Nephron (organoid): ENCODE measurements at regions not wholly inside any gene's neighbourhood (a gene's known extent, or its start where the extent isn't known, plus 50 kb on each side); places are given as distances from the start of the nearest gene placed in this dataset.

Experiments
- H3K27ac Mint-ChIP-seq, 3 experiments: 2 replicates each; pipeline ENCODE4 v1.8.0; 2020; ENCODE audit warnings: mixed read lengths in 3 of 3, mild to moderate bottlenecking in 2 of 3, moderate library complexity in 1 of 3
- H3K27me3 Mint-ChIP-seq: 2 replicates; pipeline ENCODE4 v1.8.0; 2021; ENCODE audit warnings: low read depth, mild to moderate bottlenecking, moderate library complexity, mixed read lengths
- H3K36me3 Mint-ChIP-seq: 2 replicates; pipeline ENCODE4 v1.8.0; 2020; ENCODE audit warnings: low read depth, mixed read lengths
- H3K4me1 Mint-ChIP-seq: 2 replicates; pipeline ENCODE4 v1.8.0; 2020; ENCODE audit warnings: mixed read lengths
- H3K4me3 Mint-ChIP-seq, 3 experiments: 2 replicates each; pipeline ENCODE4 v1.8.0; 2020; ENCODE audit warnings: mild to moderate bottlenecking in 3 of 3, mixed read lengths in 3 of 3, moderate library complexity in 2 of 3
- H3K9me3 Mint-ChIP-seq: 2 replicates; pipeline ENCODE4 v1.8.0; 2020; ENCODE audit warnings: mixed read lengths
- CTCF ChIP-seq, 3 experiments: fragments of 200-600 bp; sonication (generic); IDR thresholded peaks; one replicate each; pipeline ENCODE4 v1.5.0; 2021; ENCODE audit warnings: antibody characterized with exemption in 3 of 3; ENCODE audit not compliant: unreplicated experiment in 3 of 3

DNA sequence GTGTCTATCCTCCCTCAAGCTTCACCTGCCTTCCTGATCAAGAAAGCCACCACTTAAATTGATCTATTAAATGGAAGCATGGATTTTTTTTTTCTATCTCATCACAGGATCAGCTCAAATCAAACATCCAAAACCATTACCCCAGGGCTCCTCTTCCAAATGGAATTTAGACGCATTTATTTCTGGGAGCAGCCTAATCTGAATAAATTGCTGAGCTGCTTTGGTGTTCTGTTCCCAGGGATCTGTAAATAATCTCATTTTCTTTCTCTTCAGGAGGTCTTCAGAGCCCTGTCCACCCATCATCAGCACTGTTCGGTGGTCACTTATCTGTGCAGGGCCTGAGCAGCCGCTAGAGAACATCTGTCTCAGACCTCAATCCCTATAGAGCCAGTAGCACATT, 695.4 kb upstream of the TMEM132C start:
- TF ChIP-seq CTCF (IDR thresholded peaks at IDR 0.05; ENCODE audit: unreplicated experiment in 3 of 3), result no peak
- Mint-ChIP-seq H3K4me1 (peaks cover 7% of the 10 kb centered on the region), H3K27me3 (peaks cover 54% of the 10 kb centered on the region), H3K4me3 (no peak overlapping the region), H3K27ac (no peak overlapping the region), H3K9me3 (no peaks in the 10 kb centered on the region), H3K36me3 (no peaks in the 10 kb centered on the region)

DNA sequence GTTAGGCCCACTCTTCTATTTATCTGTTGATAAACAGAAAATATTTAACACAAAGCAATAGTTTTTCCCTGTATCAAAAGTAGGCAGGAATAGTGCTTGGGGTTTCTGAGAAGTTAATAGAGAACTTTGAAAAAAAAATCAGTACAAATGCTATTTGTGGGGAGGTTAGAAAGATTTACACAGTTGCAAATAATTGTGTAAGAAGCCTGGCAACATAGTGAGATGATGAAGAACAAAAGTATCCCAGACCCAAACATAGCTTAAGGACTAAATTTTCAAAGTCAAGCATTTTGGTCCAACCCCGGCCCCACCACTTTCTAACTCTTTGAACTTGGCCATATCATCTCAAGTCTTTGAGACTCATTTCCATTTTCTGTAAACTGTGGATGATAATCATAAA, 687.5 kb upstream of the TMEM132C start:
- Mint-ChIP-seq H3K36me3 (no peaks in the 10 kb centered on the region), H3K4me3 (no peak overlapping the region), H3K27ac (no peak overlapping the region), H3K27me3 (peaks cover 13% of the 10 kb centered on the region), H3K4me1 (no peaks in the 10 kb centered on the region), H3K9me3 (no peaks in the 10 kb centered on the region)
- no peak for TF ChIP-seq CTCF (IDR thresholded peaks at IDR 0.05; ENCODE audit: unreplicated experiment in 3 of 3)

- Mint-ChIP-seq H3K4me3 (no peak overlapping the region), H3K4me1 (no peaks in the 10 kb centered on the region), H3K27ac (no peak overlapping the region), H3K9me3 (no peaks in the 10 kb centered on the region), H3K27me3 (peaks cover 4% of the 10 kb centered on the region), H3K36me3 (no peaks in the 10 kb centered on the region)
- TF ChIP-seq CTCF (IDR thresholded peaks at IDR 0.05; ENCODE audit: unreplicated experiment in 3 of 3), result no peak
Observed at GRCh38 chr12:127582074-127582473, 684.9 kb upstream of the TMEM132C start.

- peaks cover 8% of the 10 kb centered on the region for H3K27me3 Mint-ChIP-seq
- H3K36me3 Mint-ChIP-seq, result no peaks in the 10 kb centered on the region
Observed at GRCh38 chr12:127583041-127583440, 683.9 kb upstream of the TMEM132C start.

GRCh38 chr12:127588249-127588648, 678.7 kb upstream of the TMEM132C start:
- Mint-ChIP-seq H3K4me3 (no peak overlapping the region), H3K27ac (peak overlapping the region in 1 of 3 experiments; percentile 8), H3K4me1 (peaks cover 6% of the 10 kb centered on the region), H3K36me3 (no peaks in the 10 kb centered on the region), H3K27me3 (peaks cover 4% of the 10 kb centered on the region), H3K9me3 (no peaks in the 10 kb centered on the region)
- TF ChIP-seq CTCF (IDR thresholded peaks at IDR 0.05; ENCODE audit: unreplicated experiment in 3 of 3), result no peak

More at GRCh38 chr12:127583041-127583440, 683.9 kb upstream of the TMEM132C start:
- no peak overlapping the region for H3K27ac Mint-ChIP-seq
- peaks cover 5% of the 10 kb centered on the region for H3K4me1 Mint-ChIP-seq
- no peak overlapping the region for H3K4me3 Mint-ChIP-seq
- H3K9me3 Mint-ChIP-seq, result no peaks in the 10 kb centered on the region
- TF ChIP-seq CTCF (IDR thresholded peaks at IDR 0.05; ENCODE audit: unreplicated experiment in 3 of 3), result no peak

GRCh38 chr12:127589541-127589940, 677.4 kb upstream of the TMEM132C start:
- Mint-ChIP-seq H3K27me3 (peaks cover 4% of the 10 kb centered on the region), H3K4me1 (peaks cover 10% of the 10 kb centered on the region), H3K36me3 (no peaks in the 10 kb centered on the region), H3K27ac (no peak overlapping the region), H3K9me3 (no peaks in the 10 kb centered on the region), H3K4me3 (no peak overlapping the region)
- TF ChIP-seq CTCF (IDR thresholded peaks at IDR 0.05; ENCODE audit: unreplicated experiment in 3 of 3), result no peak
